KMS-11 (cell line): ENCODE measurements at regions not wholly inside any gene's neighbourhood (a gene's known extent, or its start where the extent isn't known, plus 50 kb on each side); places are given as distances from the start of the nearest gene placed in this dataset.

Experiments used
- H2AFZ ChIP-seq: fragments of 200-600 bp; sonication (generic); 2 replicates; pipeline ENCODE4 v1.6.1; 2016; ENCODE audit warnings: antibody characterized with exemption, mixed run types, low read depth
- H3K27ac ChIP-seq: fragments of 200-600 bp; sonication (generic); 2 replicates; pipeline ENCODE4 v1.6.1; 2016; ENCODE audit warnings: mild to moderate bottlenecking, mixed run types
- H3K27me3 ChIP-seq: fragments of 200-600 bp; sonication (generic); 2 replicates; pipeline ENCODE4 v1.6.1; 2017; ENCODE audit warnings: mild to moderate bottlenecking, low read depth, mixed run types, moderate library complexity; ENCODE audit not compliant: insufficient read depth
- H3K36me3 ChIP-seq: fragments of 200-600 bp; sonication (generic); 2 replicates; pipeline ENCODE4 v1.6.1; 2017; ENCODE audit warnings: mild to moderate bottlenecking, mixed run types; ENCODE audit not compliant: insufficient read depth
- H3K4me1 ChIP-seq: fragments of 200-600 bp; sonication (generic); 2 replicates; pipeline ENCODE4 v1.6.1; 2016; ENCODE audit warnings: mild to moderate bottlenecking, low read depth, mixed run types; ENCODE audit not compliant: poor library complexity, severe bottlenecking
- H3K4me2 ChIP-seq: fragments of 200-600 bp; sonication (generic); 2 replicates; pipeline ENCODE4 v1.7.0; 2016; ENCODE audit warnings: mild to moderate bottlenecking, mixed run types
- H3K4me3 ChIP-seq: fragments of 200-600 bp; sonication (generic); IDR thresholded peaks from 2 replicates; pipeline ENCODE4 v1.6.1; 2017; ENCODE audit warnings: low read depth, low read length, mixed read lengths; ENCODE audit not compliant: insufficient read depth
- H3K79me2 ChIP-seq: fragments of 200-600 bp; sonication (generic); 2 replicates; pipeline ENCODE4 v1.6.1; 2016; ENCODE audit warnings: low read depth, mixed run types; ENCODE audit not compliant: insufficient read depth
- H3K9ac ChIP-seq: fragments of 200-600 bp; sonication (generic); 2 replicates; pipeline ENCODE4 v1.6.1; 2016; ENCODE audit warnings: mild to moderate bottlenecking, mixed run types
- H4K20me1 ChIP-seq: fragments of 200-600 bp; sonication (generic); 2 replicates; pipeline ENCODE4 v1.6.1; 2016; ENCODE audit warnings: mild to moderate bottlenecking, mixed run types; ENCODE audit not compliant: insufficient read depth
- CTCF ChIP-seq: fragments of 200-600 bp; sonication (generic); conservative IDR thresholded peaks from 2 replicates; pipeline ENCODE4 v1.6.1; 2017; ENCODE audit warnings: low read depth, mild to moderate bottlenecking, antibody characterized with exemption, low read length, moderate library complexity, mixed read lengths

GRCh38 chr2:239551206-239551605, 150.4 kb upstream of the HDAC4 start:
- H3K4me3 ChIP-seq = no peak overlapping the region
- H3K4me1 ChIP-seq = no peaks in the 10 kb centered on the region
- H3K4me2 ChIP-seq = no peak overlapping the region
- no peak overlapping the region for H3K27ac ChIP-seq
- H3K36me3 ChIP-seq = no peaks in the 10 kb centered on the region
- no peak overlapping the region for H3K9ac ChIP-seq
- H4K20me1 ChIP-seq = no peaks in the 10 kb centered on the region
- H3K79me2 ChIP-seq = no peaks in the 10 kb centered on the region
- H2AFZ ChIP-seq = no peak overlapping the region
- peaks cover 9% of the 10 kb centered on the region; the same call in 1 of the 2 replicates for H3K27me3 ChIP-seq
- no peak for TF ChIP-seq CTCF

GRCh38 chr2:239550357-239550756, 149.5 kb upstream of the HDAC4 start:
- Histone ChIP-seq H3K4me2 (no peak overlapping the region), H3K4me1 (no peaks in the 10 kb centered on the region), H3K4me3 (no peak overlapping the region), H3K27me3 (peaks cover 9% of the 10 kb centered on the region; the same call in 1 of the 2 replicates), H4K20me1 (no peaks in the 10 kb centered on the region), H3K9ac (no peak overlapping the region), H3K79me2 (no peaks in the 10 kb centered on the region), H3K36me3 (no peaks in the 10 kb centered on the region), H2AFZ (no peak overlapping the region), H3K27ac (no peak overlapping the region)
- no peak for TF ChIP-seq CTCF

GRCh38 chr2:239549711-239550255, 149.0 kb upstream of the HDAC4 start:
- H3K9ac ChIP-seq = no peak overlapping the region
- no peaks in the 10 kb centered on the region for H3K36me3 ChIP-seq
- peaks cover 9% of the 10 kb centered on the region; the same call in 1 of the 2 replicates for H3K27me3 ChIP-seq
- no peak for TF ChIP-seq CTCF
- H3K27ac ChIP-seq = no peak overlapping the region
- H3K4me3 ChIP-seq = no peak overlapping the region
- no peak overlapping the region for H2AFZ ChIP-seq
- no peak overlapping the region for H3K4me2 ChIP-seq
- H3K79me2 ChIP-seq = no peaks in the 10 kb centered on the region
- H4K20me1 ChIP-seq = no peaks in the 10 kb centered on the region
- H3K4me1 ChIP-seq = no peaks in the 10 kb centered on the region

- no peak overlapping the region for H3K27ac ChIP-seq
- H3K4me3 ChIP-seq = no peak overlapping the region
- H3K4me2 ChIP-seq = no peak overlapping the region
- TF ChIP-seq CTCF = no peak
- no peaks in the 10 kb centered on the region for H4K20me1 ChIP-seq
- H3K36me3 ChIP-seq = no peaks in the 10 kb centered on the region
- H3K4me1 ChIP-seq = no peaks in the 10 kb centered on the region
- no peak overlapping the region for H2AFZ ChIP-seq
- no peak overlapping the region for H3K9ac ChIP-seq
- H3K79me2 ChIP-seq = no peaks in the 10 kb centered on the region
- H3K27me3 ChIP-seq = peaks cover 9% of the 10 kb centered on the region; the same call in 1 of the 2 replicates
Observed at GRCh38 chr2:239548965-239549595, 148.3 kb upstream of the HDAC4 start.
